HG02943 (cell line): ENCODE measurements at regions not wholly inside any gene's neighbourhood (a gene's known extent, or its start where the extent isn't known, plus 50 kb on each side); places are given as distances from the start of the nearest gene placed in this dataset.
"Not testable (repeated sequence)": the region's sequence is repeated elsewhere in the genome, so short reads cannot be mapped to it uniquely, and the experiment has no call there.

ENCODE experiments used
- ATAC-seq: cut with Tn5 transposase; IDR thresholded peaks from one replicate; pipeline ENCODE4 v1.9.1; 2021; ENCODE audit warnings: mild to moderate bottlenecking, low read depth, moderate library complexity; ENCODE audit not compliant: unreplicated experiment

DNA sequence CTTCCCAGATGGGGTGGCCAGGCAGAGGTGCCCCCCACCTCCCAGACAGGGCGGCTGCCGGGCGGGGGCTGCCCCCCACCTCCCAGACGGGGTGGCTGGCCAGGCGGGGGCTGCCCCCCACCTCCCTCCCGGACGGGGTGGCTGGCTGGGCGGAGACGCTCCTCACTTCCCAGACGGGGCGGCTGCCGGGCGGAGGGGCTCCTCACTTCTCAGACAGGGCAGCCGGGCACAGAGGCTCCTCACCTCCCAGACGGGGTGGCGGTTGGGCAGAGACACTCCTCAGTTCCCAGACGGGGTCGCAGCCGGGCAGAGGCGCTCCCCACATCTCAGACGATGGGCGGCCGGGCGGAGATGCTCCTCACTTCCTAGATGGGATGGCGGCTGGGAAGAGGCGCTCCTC lies 76.4 kb upstream of the AADAT start:
- not testable (repeated sequence) for ATAC-seq

DNA sequence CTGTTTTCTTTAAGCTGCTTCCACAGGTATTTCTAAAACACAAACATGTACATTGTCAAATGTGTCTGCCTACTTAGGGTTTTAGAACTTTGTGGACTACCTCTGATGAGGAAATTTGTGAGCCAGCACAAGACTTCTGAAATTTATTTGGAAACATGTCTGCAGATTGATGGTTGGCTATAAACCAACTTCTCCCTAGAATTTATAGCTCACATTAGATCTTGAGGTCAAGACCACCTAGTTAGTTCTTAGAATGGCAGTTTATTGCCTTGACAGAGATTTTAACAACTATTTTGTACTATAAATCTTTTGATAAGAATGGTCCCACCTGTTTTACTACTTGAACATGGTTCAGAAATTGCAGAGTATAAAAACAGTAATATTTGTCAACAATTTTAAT lies 72.7 kb upstream of the AADAT start:
- no peak for ATAC-seq

DNA sequence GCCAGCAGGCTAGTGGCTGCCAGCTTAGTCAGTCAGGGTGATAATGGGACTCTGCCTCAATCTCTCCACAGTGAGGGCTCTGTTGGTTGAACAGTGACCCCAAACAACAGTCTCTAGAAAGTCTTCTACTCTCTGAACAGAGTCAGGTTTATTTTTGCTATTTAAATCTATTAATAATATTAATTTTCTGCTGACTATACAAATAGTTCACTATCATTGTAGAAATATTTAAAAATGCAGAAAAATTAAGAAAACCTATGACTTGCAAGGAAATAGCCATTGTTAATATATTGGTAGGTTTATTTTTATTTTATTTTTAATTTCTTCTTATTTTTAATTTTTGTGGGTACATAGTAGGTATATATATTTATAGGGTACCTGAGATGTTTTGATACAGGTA lies 67.9 kb upstream of the AADAT start:
- no peak for ATAC-seq

DNA sequence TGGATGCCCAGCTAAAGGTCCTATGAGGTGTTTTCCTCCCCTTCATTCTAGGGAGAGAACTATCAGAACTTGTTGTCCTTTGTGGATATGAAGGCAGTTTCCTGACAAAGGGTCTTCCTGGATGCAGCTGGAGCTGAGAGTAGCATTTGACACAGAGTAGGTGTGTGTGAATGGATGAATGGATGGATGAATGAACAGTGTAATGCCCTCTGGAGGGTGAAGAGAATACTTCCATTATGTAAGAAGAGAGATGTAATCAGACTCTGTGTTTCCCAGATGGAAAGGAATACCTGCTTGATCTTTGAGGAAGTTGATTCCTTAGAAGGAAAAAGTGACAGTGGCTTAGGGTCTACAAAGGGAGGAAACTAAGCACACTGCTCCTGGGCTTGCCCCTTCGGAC lies 55.4 kb upstream of the AADAT start:
- no peak for ATAC-seq

DNA sequence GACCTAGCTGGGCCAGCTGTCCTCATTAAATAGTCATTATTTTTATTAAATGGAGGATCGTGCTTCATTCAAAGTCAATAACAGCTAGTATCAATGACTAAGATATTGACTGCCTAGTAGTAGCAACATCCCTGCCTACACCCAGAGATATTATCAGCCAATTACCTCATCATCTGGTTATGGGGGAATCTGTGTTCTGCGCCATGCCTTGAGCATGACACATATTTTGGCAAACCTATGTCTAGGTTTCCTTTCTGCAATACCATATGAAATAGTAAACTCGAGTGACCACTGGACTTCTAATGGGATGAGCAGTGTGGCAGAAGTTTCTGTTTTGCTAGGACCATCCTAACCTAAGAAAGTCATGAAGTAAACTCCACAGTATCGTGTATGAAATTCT lies 50.0 kb upstream of the AADAT start:
- no peak for ATAC-seq
